ENCODE measurements at regions not wholly inside any gene's neighbourhood (a gene's known extent, or its start where the extent isn't known, plus 50 kb on each side); places are given as distances from the start of the nearest gene placed in this dataset.

GRCh38 chr6:26295691-26296555 lies 69.1 kb upstream of the BTN3A2 start:
- H3K4me3 ChIP-seq (ENCODE audit: low read depth, low read length): no peak overlapping the region
- DNase-seq (ENCODE audit: low read depth): peak; percentile 47
- TF ChIP-seq MYC (IDR thresholded peaks at IDR 0.05; ENCODE audit: low read depth, low read length) (no peak), CTCF (IDR thresholded peaks at IDR 0.05; ENCODE audit: low read depth, low read length) (no peak), POLR2A (IDR thresholded peaks at IDR 0.05; ENCODE audit: extremely low read depth, insufficient read length) (no peak)
- TF ChIP-seq, protein P1, sequence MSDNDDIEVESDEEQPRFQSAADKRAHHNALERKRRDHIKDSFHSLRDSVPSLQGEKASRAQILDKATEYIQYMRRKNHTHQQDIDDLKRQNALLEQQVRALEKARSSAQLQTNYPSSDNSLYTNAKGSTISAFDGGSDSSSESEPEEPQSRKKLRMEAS (IDR thresholded peaks at IDR 0.05; ENCODE audit: low read depth, low read length): no peak

DNA sequence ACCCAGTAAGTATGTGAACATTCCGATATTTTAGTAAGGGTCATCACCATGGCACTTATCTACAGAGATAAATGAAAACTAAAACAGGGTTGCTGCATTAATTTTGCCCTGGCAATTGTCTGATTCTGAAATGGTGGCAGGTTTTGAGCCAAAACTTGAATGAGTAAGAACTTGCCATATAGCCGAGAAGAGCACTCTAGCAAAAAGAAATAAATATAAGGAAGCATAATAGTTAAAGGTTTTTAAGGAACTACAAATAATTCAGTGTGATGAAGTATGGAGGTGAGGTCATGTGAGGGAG lies 68.5 kb upstream of the BTN3A2 start:
- H3K4me3 ChIP-seq (ENCODE audit: low read depth, low read length): no peak overlapping the region
- no peak for TF ChIP-seq POLR2A (IDR thresholded peaks at IDR 0.05; ENCODE audit: extremely low read depth, insufficient read length)
- no peak for DNase-seq (ENCODE audit: low read depth)

DNA sequence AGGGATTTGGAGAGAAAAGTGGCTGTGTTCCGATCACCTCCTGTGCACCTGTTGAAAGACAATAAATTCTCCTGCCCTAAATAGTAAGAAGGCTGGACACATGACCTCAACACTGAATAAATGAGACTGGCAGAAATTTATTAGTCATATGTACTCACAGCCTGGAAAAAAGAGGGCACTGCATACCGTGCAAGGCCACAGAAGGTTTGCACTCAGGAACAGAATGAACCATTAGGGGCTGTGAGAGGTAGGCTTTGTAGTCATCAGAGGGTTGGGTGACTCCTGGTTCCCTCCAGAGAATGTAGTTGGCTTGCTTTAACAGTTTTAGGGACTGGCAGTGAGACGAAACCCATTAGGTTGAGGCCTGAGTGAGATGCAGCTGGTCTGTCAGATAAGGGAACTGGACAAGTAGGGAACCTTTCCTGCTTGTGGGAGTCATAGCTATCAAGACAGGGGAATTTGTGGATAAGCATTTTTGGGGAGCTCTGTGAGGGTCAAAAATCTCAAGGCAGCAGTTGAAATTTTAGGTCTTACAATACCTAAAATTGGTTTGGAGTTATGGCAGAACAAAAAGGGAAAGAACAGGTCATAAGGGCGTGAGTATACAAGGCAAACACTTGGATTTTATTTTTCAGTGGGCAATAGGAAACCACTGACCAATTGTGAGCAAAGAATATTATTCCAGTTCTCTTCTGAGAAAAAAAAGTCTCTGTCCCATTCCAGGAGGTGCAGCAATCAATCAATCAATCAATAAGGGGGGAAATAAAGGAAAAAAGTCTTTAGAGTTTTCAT lies 67.9 kb upstream of the BTN3A2 start:
- no peak for TF ChIP-seq CTCF (IDR thresholded peaks at IDR 0.05; ENCODE audit: low read depth, low read length)
- TF ChIP-seq, protein P1 (IDR thresholded peaks at IDR 0.05; ENCODE audit: low read depth, low read length): no peak
- no peak for TF ChIP-seq MYC (IDR thresholded peaks at IDR 0.05; ENCODE audit: low read depth, low read length)
- TF ChIP-seq POLR2A (IDR thresholded peaks at IDR 0.05; ENCODE audit: extremely low read depth, insufficient read length): no peak
- no peak for DNase-seq (ENCODE audit: low read depth)
- no peak overlapping the region for H3K4me3 ChIP-seq (ENCODE audit: low read depth, low read length)

DNA sequence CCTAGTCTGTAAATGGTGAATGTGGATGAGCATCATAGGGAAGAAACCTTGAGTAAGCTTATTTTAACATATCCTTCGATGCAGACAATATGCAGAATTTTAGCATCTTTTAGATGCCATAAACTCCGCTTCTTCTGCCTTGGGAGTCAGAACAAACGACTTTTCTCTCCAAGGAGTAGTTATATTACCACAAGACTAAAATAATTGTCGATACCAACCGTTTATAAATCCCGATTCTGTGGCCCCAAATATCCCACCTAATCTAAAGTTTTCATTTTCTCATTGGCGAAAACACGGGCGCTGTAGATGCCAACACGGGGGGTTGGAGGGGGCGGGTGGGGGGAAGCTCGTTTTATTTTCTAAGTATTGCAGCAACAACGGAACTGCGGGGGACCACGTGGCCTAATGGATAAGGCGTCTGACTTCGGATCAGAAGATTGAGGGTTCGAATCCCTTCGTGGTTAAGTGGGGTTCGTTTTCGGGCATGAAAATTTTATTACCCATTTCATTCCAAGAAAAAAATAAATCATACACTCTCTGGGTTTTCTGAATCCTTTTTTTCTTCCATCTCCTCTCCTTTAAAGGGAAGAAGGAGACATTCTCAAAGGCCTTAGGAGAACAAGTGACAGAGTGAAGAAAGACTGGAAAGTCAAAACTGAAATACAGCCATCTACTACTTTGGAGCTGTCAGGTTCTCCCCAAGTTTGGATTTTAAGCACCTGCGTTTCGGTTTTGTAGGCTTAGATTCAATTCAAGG lies 65.5 kb upstream of the BTN3A2 start:
- no peak for DNase-seq (ENCODE audit: low read depth)
- H3K4me3 ChIP-seq (ENCODE audit: low read depth, low read length): no peak overlapping the region
- no peak for TF ChIP-seq POLR2A (IDR thresholded peaks at IDR 0.05; ENCODE audit: extremely low read depth, insufficient read length)
- no peak for TF ChIP-seq CTCF (IDR thresholded peaks at IDR 0.05; ENCODE audit: low read depth, low read length)
- TF ChIP-seq, protein P1 (IDR thresholded peaks at IDR 0.05; ENCODE audit: low read depth, low read length): no peak
- TF ChIP-seq MYC (IDR thresholded peaks at IDR 0.05; ENCODE audit: low read depth, low read length): no peak

- DNase-seq (ENCODE audit: low read depth): no peak
- TF ChIP-seq, protein P1 (IDR thresholded peaks at IDR 0.05; ENCODE audit: low read depth, low read length): no peak
- TF ChIP-seq CTCF (IDR thresholded peaks at IDR 0.05; ENCODE audit: low read depth, low read length): no peak
- H3K4me3 ChIP-seq (ENCODE audit: low read depth, low read length): no peak overlapping the region
These were observed 65.0 kb upstream of the BTN3A2 start for GRCh38 chr6:26300043-26300331.

GRCh38 chr6:26300359-26300758 lies 64.6 kb upstream of the BTN3A2 start:
- no peak overlapping the region for H3K4me3 ChIP-seq (ENCODE audit: low read depth, low read length)
- no peak for DNase-seq (ENCODE audit: low read depth)
- no peak for TF ChIP-seq MYC (IDR thresholded peaks at IDR 0.05; ENCODE audit: low read depth, low read length)
- TF ChIP-seq CTCF (IDR thresholded peaks at IDR 0.05; ENCODE audit: low read depth, low read length): no peak
- TF ChIP-seq, protein P1 (IDR thresholded peaks at IDR 0.05; ENCODE audit: low read depth, low read length): no peak
- no peak for TF ChIP-seq POLR2A (IDR thresholded peaks at IDR 0.05; ENCODE audit: extremely low read depth, insufficient read length)
